Stimulated activated CD4-positive, alpha-beta T cell treated with anti-CD3 and anti-CD28 coated beads, TNF-alpha, amount 100 ng/mL, for 48 hours (primary cell): ENCODE measurements at regions not wholly inside any gene's neighbourhood (a gene's known extent, or its start where the extent isn't known, plus 50 kb on each side); places are given as distances from the start of the nearest gene placed in this dataset.

ENCODE experiments used
- DNase-seq, 3 donors: peaks; one replicate each; pipeline ENCODE4 v3.0.0-alpha.2; 2020; ENCODE audit warnings: low read depth in 3 of 3

- DNase-seq = no peak
Observed at GRCh38 chr2:235263205-235264120, 230.4 kb upstream of the AGAP1 start.

GRCh38 chr2:235264121-235264493 lies 229.7 kb upstream of the AGAP1 start:
- no peak for DNase-seq

DNA sequence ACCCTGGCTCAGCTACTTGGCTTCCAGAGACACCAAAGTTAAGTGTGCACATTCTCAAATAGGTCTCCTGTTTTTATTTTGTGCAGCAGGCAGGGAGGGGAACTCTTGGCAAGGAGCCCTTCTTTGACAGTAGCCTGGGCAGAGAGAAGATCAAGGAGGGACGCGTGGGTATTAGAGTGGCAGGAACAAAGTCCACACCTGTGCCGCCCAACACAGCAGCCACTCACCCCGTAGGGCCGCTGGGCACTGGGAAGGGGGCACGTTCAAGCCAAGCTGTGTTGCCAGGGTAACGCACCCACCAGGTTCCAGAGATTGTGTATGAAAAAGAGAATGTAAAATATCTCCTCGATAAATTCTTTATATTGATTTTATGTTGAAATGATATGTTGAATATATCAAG lies 229.3 kb upstream of the AGAP1 start:
- DNase-seq = no peak

GRCh38 chr2:235265348-235265965 lies 228.4 kb upstream of the AGAP1 start:
- DNase-seq = no peak

- no peak for DNase-seq
Observed at GRCh38 chr2:235267251-235267650, 226.6 kb upstream of the AGAP1 start.

- DNase-seq = no peak
Observed at GRCh38 chr2:235268535-235268934, 225.3 kb upstream of the AGAP1 start.

DNA sequence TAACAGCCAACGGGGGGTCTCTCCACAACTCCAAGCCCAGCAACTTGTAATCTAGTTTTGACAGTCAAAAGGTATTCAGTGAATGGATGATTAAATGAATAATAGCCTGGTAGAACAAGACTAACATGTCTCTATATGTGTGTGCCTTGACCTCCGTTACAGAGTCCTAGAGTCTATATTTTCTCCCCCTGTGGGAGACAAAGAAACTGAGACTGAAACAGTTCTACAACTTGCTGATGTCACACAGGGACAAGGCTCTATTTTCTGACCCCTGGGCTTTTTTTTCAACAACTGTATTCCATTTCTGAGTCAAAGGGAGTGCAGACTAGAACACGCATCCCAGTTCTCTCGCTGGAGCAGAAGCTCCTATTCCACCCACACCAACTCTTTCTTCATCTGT lies 223.6 kb upstream of the AGAP1 start:
- DNase-seq = no peak

DNA sequence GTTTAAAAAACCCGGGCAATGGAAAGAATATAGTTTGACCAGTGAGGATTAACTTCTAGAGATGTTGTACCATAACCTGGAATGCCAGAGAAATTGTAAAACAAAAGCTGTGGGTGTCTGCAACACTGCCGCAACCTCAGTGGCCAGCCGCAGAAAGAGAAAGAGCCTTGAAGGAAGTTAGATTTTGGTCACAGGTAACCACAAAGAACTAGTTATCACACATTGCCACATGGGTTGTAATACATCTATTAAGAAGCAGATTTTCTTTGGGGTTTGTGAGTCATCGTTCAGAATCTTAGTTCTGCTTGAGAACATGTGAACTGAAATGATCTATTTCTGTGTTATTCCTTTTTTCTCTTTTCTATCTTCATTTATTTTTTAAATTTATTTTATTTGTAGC lies 222.9 kb upstream of the AGAP1 start:
- peak; percentile 12 to 40 (median 22) for DNase-seq

DNA sequence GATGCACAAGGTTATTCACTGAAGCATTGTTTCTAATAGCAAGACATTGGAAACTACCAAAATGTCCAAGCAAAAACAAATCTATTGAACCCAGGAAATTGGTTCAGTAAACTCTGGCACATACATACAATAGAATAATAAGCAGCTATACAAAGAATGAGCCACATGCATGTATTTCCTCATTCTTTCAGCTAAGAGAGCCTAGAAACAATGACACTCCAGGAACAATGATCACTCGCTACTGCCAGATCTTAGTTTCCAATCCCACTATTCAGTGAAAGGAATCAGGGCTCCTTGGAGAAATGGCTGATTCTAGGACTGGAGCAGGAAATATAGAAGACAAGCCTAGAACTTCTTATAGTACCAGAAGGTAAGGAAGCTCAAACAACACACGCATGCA lies 221.9 kb upstream of the AGAP1 start:
- DNase-seq = no peak

- no peak for DNase-seq
Observed at GRCh38 chr2:235274023-235274422, 219.8 kb upstream of the AGAP1 start.

- no peak for DNase-seq
Observed at GRCh38 chr2:235277485-235277884, 216.4 kb upstream of the AGAP1 start.

DNA sequence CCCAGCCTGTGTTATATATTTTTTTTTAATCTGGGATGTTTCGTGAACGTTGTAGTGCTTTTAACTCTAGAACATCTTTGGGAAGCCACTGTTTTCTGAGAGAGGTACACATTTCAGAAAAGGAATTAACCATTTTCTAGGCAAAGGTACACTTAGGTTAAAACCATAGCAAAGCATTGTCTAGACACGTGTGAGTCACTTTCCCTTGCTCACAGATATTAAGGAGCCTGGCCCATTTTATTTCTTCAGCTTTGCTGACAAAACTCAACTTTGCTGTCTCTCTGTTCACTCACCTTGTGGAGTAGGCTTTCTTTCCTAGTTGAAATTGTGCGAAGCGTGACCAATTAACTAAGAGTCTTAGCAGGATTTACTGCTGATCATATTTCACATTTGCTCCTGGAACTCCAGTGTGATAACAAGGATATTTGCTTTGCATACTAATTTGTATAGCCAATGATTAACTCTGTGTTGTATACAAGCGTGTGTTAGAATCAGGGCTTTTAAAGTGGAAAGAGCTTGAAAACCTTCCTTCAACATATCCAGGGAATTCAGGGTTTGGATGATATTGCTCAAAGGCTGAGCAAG lies 215.0 kb upstream of the AGAP1 start:
- DNase-seq = no peak

DNA sequence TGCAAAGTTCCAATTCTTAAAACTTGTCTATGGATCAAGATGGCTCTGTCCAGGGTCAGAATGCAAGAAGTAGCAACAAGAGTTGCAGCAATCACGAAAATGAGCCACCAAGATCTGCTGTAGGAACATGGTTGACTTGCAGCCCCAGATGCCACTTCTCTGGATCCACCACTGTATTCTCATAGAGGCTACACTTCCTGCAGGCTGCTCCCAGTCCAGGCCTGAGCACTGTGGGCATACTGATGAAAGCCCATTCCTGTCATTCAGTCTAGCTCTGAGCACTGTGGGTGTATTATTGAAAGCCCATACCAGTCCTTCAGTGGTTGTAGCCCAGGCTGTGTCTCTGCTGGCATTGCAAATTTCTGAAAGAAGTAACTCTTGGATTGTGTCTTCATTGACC lies 213.9 kb upstream of the AGAP1 start:
- DNase-seq = no peak

DNA sequence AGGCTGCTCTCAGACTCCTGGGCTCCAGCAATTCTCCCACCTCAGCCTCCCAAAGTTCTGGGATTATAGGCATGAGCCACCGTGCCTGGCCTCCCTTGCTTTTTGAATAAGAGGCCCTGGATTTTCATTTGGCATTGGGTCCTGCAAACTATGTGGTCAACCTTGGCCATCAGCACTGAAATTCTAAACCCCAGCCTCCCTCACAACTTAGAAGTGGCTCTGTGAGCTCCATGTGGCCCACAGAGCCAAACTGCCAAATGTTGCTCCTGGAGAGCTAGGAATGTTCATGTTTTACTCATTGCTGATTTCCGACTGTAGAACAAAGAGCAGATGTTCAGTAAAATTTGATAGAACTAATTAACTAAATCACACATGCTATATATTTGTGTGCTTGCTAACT lies 210.6 kb upstream of the AGAP1 start:
- no peak for DNase-seq

- DNase-seq = no peak
Observed at GRCh38 chr2:235286622-235287374, 207.0 kb upstream of the AGAP1 start.

DNA sequence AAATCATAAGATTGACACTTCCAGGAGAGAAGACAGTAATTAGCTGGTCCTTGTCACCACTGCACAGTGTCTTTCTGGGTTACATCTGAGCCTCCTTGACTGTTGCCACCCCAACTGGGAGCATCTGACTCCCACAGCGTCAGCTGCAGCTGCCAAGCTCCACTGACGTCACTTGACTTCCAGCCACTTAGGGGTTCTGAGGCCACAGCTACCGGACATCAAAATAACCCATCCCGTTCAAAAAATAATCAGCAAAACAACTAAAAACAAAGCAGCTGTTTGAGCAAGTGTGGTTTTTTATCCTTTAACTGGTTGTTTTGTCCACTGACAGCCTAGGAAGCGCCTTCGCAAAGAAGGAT lies 206.5 kb upstream of the AGAP1 start:
- DNase-seq = no peak

DNA sequence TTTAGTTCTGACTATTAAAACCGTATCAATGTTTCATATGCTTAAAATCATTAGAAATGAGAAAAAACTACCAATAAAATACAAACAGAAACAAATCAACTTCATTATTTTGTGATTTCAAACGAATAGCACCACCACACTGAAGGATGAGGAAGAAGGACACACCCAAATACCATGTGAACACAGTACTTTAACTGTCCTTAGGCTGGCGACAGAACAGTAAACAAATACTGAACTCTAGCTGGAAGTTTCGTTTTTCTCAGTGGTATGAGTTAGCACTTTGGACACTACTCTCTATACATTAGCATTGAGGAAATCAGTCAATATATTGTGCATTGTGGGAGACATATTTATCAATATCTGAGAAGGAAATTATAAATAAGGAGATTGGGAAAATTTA lies 202.4 kb upstream of the AGAP1 start:
- no peak for DNase-seq

DNA sequence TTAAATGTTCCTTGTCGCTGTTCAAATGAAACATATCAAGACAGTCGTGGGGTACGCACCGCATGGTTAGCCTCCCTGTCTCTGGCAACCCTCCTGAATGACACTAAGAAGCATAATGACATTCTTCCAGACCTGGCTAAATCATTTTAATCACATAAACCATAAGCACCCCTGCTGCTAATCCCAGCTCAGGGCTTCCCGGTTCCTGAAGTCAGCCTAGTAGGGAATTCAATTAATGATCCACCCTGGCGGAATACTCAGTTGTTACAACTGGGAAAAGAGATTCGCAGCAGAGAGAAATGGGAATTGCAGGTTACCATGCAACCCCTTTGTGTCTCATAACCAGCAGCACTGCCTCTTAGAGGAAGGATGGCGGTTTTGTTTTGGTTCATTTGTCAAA lies 200.8 kb upstream of the AGAP1 start:
- DNase-seq = no peak

- DNase-seq = no peak
Observed at GRCh38 chr2:235295831-235296230, 198.0 kb upstream of the AGAP1 start.

DNA sequence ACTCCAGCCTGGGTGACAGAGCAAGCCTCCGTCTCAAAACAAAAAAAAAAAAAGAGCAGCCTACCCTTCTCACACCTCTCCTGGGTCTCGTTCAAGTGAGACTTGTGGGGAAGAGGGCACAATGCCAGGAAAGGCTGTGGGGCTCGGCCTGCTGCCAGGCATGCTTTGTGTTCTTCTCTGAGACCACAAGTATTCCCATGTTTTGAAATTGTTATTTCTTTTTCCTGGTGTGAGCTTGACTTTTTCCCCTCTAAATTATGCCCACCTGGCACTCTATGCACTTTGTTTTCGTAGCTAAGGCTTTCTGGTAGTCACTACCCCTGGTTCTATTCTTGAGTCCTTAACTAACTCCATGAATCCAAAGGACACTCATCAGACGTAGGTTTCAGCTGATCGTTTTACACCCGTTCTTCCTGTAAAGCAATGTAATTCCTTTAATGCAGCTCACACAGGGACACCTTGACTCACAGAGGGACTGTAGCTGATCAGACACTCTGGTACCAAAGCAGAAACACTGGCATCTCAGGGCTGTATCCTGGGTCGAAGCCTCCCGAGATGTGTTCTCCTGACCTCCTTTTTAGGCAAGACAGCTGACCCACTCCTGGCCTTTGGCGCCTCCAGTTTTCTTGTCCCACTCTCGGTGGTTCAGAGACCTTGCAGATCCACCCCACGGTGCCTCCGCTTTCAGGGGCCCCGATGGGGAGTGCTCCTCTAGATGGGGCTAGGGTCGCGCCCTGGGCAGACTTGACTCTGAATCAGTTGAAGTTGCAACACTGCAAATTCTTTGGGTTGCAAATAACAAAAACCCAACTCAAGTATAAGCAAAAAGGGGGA lies 193.3 kb upstream of the AGAP1 start:
- DNase-seq = no peak
